Type B pancreatic cell (in vitro differentiated cells): ENCODE measurements at regions not wholly inside any gene's neighbourhood (a gene's known extent, or its start where the extent isn't known, plus 50 kb on each side); places are given as distances from the start of the nearest gene placed in this dataset.

Source experiments
- DNase-seq: peaks from one replicate; pipeline ENCODE4 v3.0.0; 2021; ENCODE audit warnings: mixed read lengths; ENCODE audit not compliant: unreplicated experiment; ENCODE audit errors: extremely low spot score
- H3K27ac Mint-ChIP-seq: 2 replicates; pipeline ENCODE4 v1.8.0; 2021; ENCODE audit warnings: mild to moderate bottlenecking, mixed read lengths
- H3K27me3 Mint-ChIP-seq: 2 replicates; pipeline ENCODE4 v1.8.0; 2021; ENCODE audit warnings: mixed read lengths
- H3K36me3 Mint-ChIP-seq: 2 replicates; pipeline ENCODE4 v1.8.0; 2021; ENCODE audit warnings: mixed read lengths
- H3K4me1 Mint-ChIP-seq: one replicate; pipeline ENCODE4 v1.8.0; 2021; ENCODE audit warnings: mixed read lengths; ENCODE audit not compliant: unreplicated experiment
- H3K4me3 Mint-ChIP-seq: 2 replicates; pipeline ENCODE4 v1.8.0; 2021; ENCODE audit warnings: mild to moderate bottlenecking, mixed read lengths
- H3K9me3 Mint-ChIP-seq: 2 replicates; pipeline ENCODE4 v1.8.0; 2021; ENCODE audit warnings: mixed read lengths
- TF ChIP-seq, protein P1 (sequence below): fragments of 200-600 bp; sonication (generic); conservative IDR thresholded peaks from 2 replicates; pipeline ENCODE4 v1.5.0; 2021; ENCODE audit warnings: antibody characterized with exemption, mild to moderate bottlenecking

DNA sequence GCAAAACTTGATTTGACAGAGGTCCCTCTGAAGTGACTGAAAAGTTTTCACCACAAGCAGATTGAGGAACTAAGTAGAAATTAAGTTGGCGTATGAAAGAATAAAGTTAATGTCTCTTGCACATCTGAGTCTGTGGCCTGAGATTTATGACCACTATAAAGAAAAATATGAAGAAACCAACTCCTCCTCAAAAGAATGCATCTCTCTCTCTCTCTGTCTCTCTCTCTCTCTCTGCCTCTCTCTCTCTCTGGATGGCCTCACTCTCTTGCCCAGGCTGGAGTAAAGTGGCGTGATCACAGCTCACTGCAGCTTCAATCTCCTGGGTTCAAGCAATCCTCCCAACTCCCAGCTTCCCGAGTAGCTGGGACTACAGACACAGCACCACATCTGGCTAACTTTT, 55.2 kb downstream of the RPL22L1 start:
- TF ChIP-seq, protein P1, sequence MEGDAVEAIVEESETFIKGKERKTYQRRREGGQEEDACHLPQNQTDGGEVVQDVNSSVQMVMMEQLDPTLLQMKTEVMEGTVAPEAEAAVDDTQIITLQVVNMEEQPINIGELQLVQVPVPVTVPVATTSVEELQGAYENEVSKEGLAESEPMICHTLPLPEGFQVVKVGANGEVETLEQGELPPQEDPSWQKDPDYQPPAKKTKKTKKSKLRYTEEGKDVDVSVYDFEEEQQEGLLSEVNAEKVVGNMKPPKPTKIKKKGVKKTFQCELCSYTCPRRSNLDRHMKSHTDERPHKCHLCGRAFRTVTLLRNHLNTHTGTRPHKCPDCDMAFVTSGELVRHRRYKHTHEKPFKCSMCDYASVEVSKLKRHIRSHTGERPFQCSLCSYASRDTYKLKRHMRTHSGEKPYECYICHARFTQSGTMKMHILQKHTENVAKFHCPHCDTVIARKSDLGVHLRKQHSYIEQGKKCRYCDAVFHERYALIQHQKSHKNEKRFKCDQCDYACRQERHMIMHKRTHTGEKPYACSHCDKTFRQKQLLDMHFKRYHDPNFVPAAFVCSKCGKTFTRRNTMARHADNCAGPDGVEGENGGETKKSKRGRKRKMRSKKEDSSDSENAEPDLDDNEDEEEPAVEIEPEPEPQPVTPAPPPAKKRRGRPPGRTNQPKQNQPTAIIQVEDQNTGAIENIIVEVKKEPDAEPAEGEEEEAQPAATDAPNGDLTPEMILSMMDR = no peak
- no peak overlapping the region for H3K4me3 Mint-ChIP-seq
- DNase-seq = no peak
- no peaks in the 10 kb centered on the region for H3K9me3 Mint-ChIP-seq
- peaks cover 47% of the 10 kb centered on the region for H3K4me1 Mint-ChIP-seq
- H3K27me3 Mint-ChIP-seq = peaks cover 3% of the 10 kb centered on the region
- no peak overlapping the region for H3K27ac Mint-ChIP-seq
- H3K36me3 Mint-ChIP-seq = no peaks in the 10 kb centered on the region

DNA sequence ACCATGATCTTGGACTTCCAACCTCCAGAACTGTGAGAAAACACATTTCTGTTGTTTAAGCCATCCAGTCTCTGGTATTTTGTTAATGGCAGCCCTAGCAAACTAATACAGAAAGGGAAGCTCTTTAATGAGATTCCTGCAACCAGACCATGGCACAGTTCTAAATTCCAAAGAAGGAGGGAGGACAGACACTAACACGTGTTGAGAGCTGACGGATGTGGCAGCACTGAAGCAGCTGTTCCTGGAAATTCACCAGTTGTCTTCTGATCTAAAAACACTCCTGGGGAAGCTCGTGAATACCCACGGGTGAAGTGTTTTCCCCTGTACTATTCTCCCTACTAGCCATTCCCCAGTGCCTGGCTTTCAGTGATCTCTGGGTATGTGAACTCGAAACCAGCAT, 56.7 kb downstream of the RPL22L1 start:
- H3K9me3 Mint-ChIP-seq = no peaks in the 10 kb centered on the region
- H3K36me3 Mint-ChIP-seq = no peaks in the 10 kb centered on the region
- H3K4me1 Mint-ChIP-seq = peaks cover 57% of the 10 kb centered on the region
- no peak overlapping the region for H3K4me3 Mint-ChIP-seq
- H3K27ac Mint-ChIP-seq = no peak overlapping the region
- DNase-seq = no peak
- H3K27me3 Mint-ChIP-seq = peaks cover 3% of the 10 kb centered on the region
- TF ChIP-seq, protein P1 = no peak

DNA sequence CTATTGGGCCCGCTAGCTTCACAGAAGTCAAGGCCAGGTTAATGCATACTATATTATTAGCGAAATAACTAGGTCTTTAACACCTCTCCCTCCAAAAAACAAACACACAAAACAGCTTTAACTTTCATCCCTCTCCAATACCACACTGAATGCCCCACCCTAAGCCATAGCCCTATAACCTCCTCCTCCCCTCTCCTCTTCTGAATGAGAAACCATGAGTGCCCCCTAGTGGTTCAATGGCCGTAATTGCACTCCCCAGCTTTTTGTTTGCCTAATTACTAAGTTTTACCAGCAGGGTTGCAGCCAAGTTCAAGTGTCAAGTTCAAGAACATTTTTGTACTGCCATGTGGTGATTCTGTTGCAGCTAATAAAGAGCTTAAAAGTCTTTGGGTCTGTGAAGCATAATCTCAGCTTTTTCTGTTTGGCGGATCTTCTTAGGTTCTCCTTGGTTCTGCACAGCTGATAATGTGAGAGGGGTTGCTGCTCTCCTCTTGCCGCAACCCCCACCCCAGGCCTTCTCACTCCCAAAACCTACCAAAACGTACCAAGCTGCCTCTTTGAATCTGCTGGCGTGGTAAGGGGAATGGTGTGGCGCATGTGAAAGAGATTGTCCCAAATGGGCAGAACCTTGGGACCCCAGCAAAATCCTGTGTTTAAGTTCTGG, 57.9 kb downstream of the RPL22L1 start:
- Mint-ChIP-seq H3K27me3 (peaks cover 3% of the 10 kb centered on the region), H3K27ac (peak overlapping the region; percentile 23), H3K36me3 (no peaks in the 10 kb centered on the region), H3K4me3 (no peak overlapping the region), H3K9me3 (no peaks in the 10 kb centered on the region), H3K4me1 (peaks cover 57% of the 10 kb centered on the region)
- TF ChIP-seq, protein P1 = peak; percentile 98
- peak; percentile 75 for DNase-seq

DNA sequence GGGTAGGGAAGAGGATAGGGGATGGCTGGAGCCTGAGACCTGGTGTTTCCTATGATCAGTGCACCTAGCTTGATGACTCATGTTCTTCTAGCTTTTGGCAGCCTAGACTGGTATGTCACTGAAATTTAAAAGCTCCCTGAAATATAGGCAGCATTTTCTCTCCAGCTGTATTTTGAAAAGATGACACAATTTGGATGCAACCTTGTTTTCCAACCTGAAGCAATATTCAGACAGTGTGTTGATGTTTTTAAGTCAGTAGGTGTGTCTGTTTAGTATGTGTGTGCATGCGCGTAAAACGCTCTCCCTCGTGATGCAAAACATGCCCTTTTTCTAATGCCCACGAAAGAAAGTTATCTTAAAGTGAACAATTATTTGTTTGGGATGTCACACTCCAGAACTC, 58.5 kb downstream of the RPL22L1 start:
- H3K4me1 Mint-ChIP-seq = peaks cover 57% of the 10 kb centered on the region
- H3K9me3 Mint-ChIP-seq = no peaks in the 10 kb centered on the region
- H3K4me3 Mint-ChIP-seq = no peak overlapping the region
- TF ChIP-seq, protein P1 = no peak
- H3K27ac Mint-ChIP-seq = peak overlapping the region; percentile 23
- H3K36me3 Mint-ChIP-seq = no peaks in the 10 kb centered on the region
- no peak for DNase-seq
- peaks cover 3% of the 10 kb centered on the region for H3K27me3 Mint-ChIP-seq

DNA sequence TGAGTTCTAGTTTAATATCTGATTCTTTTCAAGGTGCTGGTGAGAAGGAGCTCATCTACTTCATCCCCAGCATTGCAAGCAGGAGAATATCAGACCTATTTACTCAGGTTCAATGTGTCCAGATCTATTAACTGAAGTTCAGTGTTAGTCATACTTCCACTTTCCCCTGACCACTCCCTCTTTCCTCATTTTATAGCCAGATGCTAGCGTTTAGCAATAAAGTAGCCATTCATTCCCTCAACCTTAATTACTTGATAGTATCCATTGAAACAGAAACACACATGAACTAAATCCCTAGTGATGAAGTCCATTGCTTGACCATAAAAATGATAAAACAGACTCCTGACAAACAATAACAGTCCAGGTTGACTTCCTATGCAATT, 60.0 kb downstream of the RPL22L1 start:
- no peak overlapping the region for H3K4me3 Mint-ChIP-seq
- no peak for DNase-seq
- H3K9me3 Mint-ChIP-seq = no peaks in the 10 kb centered on the region
- peaks cover 2% of the 10 kb centered on the region for H3K36me3 Mint-ChIP-seq
- H3K27ac Mint-ChIP-seq = peak overlapping the region; percentile 12
- H3K4me1 Mint-ChIP-seq = peaks cover 47% of the 10 kb centered on the region
- no peaks in the 10 kb centered on the region for H3K27me3 Mint-ChIP-seq
- TF ChIP-seq, protein P1 = no peak
